Stimulated activated CD4-positive, alpha-beta T cell treated with anti-CD3 and anti-CD28 coated beads, Interleukin-2, amount 100 ng/mL, for 4 hours (primary cell): ENCODE measurements at regions not wholly inside any gene's neighbourhood (a gene's known extent, or its start where the extent isn't known, plus 50 kb on each side); places are given as distances from the start of the nearest gene placed in this dataset.

ENCODE experiments used
- DNase-seq: peaks from one replicate; pipeline ENCODE4 v3.0.0-alpha.2; 2020; ENCODE audit warnings: low read depth

DNA sequence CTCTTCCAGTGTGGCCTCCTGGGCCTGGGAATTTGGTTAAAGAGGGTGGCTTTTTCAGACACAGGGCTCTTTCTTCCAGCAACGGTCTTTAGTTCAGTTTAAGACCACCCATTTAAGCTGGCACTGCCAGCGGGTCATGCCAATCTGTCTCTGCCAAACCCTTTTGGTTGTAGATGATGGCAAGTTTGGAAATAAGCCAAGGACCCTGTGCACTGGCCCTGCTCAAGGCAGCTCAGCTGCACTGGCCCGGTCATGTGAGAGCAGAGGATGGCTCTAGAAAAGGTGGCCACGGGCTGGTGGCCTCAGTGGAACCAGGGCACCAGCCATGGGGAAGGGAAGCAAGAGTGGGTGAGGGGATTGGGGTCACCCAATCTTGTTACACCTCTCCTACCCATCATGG is 294.1 kb downstream of the GLRX3 start:
- DNase-seq = no peak

DNA sequence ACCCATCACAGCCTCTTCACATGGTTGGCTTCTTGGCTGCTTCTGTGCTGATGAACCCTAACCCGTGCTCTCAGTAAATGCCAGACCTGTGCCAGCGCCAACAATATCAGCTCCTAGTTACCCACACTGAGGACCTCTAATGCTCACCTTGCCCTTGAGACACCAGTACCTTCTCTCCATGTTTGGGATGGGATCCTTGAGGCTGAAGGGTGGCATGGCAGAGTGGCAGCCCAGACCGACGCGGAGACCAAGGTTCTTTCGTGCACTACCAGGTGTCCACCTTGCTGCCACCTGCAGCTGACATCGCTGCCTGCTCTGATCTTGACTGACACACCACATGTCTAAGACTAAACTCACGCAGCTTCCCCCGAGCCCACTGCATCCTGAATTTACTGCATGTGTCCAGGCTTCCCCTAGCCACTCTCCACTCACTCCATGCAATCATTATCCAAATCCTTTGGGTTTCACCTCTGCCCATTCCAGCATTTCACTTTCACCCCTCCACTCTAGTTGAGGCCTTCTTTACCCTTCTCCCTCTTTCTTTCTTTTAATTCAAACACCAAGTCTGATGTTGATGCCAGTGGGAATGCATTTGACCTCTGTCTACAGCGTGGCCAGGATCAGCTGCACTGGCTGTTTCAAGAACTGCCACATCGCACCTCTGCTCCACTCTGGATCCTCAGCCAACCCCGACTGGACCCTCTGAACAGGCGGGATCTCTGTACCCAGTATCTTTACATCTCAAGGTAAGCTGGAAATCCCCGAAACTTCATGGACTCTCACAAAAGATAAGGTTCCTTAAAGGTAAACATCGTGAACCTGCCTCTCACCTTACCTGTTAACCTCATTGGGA is 294.9 kb downstream of the GLRX3 start:
- DNase-seq = no peak

DNA sequence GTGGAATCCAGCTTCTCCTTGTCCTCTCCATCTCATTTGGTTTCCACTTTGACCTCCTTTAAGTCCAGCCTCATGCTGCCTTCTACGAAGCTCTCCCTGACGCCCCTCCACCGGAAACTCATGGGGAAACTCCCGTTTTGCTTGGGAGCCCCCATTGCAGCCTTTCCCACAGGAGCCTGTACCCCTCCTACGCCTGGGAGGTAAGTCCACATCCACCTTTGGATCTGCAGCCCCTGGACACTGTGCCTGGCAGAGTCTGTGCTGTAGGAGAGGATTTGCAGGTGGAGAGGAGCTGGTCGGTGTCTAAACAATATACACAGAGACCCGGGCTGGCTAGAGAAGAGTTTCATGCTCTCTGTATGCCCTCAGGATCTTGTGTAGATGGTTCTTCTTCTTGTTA is 296.1 kb downstream of the GLRX3 start:
- no peak for DNase-seq

DNA sequence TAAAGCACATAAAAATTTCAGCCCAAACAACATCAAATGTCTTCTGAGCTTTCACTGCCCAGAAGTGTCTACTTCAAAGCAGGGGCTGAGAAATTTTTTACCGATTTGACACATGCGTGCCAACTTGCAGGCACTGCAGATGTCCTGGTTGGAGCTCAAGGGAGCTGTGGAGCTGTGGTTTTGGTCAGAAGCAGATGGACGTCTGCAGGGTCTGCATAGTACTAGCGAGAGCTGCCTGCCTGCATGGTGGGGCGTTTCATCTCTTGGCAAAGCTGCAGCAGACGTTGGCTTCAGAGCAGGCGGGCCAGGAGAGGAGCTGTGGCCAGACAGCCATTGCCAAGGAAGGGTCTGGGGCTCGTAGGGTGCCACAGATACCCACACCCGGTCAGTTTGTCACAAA is 296.7 kb downstream of the GLRX3 start:
- no peak for DNase-seq

DNA sequence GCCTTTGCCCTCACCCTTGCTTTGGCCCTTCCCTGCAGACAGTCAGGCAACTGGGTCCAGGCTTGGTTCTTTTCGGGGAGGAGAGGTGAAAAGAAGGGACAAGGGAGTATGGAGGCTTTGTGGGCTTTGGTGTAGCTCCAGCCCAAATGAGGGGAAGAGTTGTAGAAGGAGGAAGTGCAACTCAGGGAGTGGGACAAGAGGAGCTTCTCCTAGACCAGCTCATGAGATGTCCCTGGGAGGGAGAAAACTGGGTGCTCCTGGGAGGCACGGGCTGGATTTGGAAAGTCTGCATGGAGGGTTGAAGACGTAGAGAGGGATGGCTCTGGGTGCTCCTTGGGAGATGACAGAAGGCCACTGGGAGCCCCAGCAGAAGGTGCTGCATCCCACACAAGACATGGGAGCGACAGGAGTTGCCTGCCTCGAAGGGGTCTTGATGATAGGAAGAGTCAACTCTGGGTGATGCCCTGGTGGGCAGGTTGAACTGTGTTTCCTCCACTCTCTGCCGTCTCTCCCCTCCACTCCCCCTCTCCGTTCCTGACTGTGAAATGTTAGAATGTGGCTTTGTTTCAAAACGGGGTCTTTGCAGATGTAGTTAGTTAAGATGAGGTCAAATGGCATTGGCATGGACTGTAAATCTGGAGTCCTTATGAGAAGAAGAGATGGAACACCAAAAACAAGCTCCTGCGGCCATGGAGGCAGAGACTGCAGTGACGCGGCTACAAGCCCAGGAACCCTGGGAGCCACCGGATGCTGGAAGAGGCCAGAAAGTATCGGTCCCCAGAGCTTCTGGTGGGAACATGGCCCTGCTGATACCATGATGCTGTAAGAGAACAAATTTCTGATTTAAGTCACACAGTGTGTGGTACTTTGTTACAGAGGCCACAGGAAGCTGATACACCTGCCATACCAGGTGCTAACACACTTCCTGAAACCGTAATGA is 298.5 kb downstream of the GLRX3 start:
- DNase-seq = no peak

DNA sequence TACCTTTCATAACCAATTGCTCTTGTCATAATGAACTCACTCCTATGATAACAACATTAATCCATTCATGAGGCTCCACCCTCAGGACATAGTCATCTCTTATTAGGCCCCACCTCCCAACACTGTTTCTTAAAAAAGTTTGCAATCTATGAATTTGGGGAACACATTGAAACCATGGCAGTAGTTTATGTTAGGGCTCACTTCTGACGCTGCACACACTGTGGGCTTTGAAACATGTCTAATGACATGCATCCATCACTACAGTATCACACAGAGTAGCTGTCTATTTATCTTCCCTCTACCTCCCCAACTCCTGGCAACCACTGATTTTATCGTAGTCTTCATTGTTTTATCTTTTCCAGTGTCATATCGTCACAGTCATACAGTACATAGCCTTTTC is 299.8 kb downstream of the GLRX3 start:
- no peak for DNase-seq

DNA sequence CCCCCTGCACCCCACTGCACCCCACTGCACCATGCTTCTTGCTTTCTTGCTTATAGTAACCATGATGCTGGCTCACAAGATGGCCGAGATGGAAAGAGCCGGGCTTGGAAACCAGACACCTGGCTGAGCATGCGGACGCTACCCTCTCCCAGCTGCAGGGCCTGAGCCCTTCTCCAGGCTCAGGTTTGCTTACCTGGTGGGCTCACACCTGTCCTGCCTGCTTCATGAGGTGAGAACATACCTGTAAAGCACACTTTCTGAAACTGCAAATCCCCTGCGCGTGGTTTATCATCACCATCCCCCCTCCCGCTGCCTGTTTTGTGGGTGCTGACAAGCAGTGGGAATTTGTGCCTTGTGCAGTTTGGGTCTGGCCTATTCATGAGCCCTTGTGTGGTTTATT is 302.7 kb downstream of the GLRX3 start:
- DNase-seq = no peak

DNA sequence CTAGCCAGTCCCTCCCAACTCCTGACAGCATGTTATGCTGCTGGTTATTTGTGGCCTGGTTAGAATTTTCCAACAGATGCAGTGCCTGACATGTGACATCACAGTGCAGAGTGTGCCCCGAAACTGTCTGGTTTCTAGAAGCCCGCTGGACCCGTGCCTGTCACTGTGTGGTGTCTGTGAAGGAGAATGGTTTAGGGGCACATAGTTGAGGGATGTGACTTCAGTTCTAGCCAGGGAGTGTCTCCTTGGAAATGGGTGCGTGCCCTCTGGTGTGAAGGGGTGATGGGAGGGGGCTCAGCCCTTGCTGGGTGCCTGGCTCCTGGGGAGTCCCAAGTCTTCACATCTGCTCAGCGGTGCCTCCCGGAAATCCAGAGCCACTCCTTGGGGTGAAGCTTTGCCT is 303.6 kb downstream of the GLRX3 start:
- no peak for DNase-seq

DNA sequence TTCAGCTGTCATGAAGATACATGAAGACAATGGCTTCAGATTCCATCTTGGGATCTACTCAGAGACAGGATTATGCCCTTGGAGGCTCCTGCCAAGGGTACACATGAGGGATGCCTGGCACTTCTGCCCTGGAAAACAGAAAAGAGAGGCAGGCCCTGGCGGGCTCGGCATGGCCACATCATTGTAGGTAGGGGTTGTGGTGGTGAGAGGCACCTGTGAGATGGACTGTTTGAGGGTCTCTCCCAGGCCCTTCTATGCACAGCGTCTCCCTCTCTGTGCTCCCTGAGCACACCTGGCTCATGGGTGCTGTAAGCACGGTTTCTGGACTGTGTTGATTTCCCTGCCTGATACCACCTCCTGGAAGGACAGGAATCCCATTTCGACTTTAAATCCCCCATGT is 304.3 kb downstream of the GLRX3 start:
- DNase-seq = no peak

DNA sequence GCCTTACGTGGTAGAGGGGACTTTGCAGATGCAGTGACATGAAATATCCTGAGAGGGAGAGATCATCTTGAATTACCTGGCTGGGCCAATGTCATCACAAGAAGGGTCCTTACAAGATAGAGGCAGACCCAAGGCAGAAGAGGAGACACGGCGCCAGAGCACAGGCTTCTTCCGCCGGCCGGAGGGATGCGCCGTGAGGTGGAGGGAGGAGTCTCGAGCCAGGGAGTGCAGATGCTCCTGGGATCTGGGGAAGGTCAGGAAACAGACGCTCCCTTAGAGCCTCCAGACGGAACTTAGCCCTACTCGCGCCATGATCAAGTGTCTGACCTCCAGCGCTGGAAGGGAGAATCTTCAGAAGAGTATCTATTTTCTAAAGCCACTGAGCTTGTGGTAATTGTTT is 304.8 kb downstream of the GLRX3 start:
- DNase-seq = no peak

DNA sequence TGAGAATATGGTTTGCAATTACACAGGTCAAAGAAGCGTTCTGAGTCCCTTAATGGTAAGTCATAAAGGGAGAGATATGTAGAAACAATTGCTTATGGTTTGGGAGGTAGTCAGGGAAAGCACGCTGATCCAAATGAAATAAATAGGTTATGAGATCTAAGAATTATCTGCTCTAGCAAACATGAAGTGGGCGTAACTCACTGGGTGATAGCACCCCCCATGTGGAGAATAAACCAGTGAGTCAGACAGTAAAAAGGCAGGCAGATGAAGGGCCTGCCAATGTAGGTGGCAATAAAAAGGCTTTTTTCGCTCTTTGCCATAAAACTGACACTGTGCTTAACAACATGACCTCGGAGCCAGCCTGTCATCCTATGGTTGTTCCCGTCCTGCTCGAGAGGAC is 306.9 kb downstream of the GLRX3 start:
- no peak for DNase-seq

DNA sequence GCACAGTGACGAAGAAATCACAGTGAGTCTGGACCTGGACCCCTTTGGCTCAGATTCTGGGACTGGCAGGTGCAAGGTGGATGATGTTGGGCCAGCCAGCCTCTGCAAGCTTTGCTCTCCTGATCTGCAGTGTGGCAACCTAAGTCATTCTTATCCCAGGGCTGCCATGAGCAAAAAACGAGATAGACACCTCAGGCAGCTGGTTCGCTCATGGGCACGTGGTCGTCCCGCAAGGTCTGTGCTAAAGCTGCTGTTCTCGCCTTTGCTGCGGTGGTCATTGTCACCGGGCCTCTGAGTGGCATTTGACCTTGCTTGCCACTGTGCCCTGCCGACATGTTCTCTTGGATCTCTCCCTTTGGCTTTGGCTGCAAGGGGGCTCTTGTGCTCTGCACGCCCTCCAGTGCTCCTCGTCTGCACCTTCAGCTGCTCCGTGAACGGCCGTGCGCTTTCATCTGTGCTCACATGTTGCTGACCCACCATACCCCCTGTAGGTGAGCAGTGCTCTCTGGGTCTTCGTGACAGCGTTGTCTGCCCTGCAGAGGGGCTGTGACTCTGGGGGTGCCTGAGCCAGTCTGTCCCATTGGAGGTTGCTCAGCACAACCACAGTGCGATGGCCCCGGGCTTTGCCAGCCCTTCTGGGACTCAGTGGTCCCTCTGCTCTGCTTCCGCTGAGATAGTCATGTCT is 317.0 kb downstream of the GLRX3 start:
- DNase-seq = no peak

DNA sequence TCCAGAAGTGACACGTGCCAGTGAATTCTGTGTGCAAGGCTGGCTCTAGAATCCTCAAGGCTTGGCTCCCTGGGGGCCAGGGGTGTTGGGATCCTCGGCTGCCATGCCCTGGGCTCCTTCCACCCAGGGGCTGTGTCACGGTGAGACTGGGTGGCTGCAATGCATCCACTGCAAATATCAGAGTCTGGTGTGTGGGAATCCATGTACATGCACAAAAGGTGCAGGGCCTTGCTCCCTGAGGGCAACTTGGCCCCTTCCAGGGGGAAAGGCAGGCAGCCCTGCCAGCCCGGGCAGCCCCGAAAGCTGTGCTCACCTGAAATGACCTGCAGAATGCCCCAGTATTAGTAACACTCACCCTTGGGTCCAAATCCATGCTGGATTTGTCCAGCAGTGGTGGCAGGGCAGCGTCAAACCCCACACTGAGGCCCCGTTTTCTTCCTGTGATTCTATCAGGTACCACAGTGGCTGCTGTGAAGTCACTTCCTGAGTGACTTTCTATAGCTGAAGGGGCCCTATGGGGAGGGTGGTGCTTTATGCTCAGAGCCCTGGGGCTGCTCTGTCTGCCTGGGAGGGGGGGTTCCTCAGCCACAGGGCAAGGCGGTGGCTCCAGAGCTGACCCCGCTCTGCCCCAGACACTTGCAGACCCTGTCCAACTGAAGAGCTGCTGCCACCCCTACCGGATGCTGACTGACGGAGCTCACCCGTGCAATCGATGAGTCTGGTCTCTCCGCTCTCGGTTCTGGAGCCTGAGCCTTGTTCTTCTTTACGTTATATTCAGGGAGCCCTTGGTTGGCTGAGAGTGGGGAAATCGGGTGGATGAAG is 317.7 kb downstream of the GLRX3 start:
- DNase-seq = no peak

DNA sequence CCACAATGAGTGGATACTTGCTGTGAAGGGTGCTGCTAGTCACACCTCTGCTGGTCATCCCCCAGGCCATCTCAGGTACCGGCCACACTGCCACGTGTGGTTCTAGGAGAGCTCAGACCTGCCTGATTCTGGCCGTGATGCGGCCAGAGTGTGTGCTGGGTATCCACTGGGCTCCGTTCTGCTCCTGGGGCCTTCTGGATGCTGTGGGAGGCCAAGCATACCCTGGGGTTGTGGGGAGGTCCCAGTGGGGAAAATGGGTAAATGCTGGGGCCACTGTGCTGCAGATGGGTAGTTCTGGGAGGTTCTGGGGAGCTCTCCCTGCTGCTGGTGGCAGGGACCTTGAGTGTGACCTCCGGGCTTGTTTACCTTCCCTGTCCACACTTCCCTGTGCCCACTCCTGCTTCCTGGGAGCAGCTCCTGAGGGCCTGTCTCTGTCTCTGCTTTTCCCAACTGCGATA is 318.4 kb downstream of the GLRX3 start:
- DNase-seq = no peak

DNA sequence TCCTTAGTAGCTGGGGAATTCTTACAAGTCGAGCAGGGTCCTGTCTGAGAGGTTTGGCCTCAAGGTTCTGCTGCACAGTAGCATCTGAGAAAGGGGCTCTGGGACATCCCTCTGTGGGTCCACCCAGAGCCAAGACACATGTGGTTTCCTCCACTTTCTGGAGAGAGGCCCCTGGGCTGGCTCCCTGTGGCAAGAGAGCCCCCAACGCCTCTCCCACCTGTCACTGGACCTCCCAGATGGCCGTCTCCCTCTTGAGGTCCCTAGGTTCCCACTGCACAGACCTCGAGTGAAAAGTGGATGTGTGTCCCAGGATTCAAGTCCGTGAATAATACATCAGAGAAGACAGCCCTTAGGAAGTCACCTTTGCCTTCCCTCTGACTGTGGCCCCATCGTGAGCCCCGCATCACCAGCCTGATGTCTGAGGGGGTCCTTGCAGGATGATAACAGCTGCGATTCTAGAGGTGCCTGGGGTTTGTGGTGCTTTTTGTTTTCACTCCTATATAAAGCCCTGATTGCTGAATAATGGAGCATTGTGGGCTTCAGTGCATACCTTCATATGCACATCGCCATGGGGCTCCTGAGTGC is 319.0 kb downstream of the GLRX3 start:
- DNase-seq = no peak

DNA sequence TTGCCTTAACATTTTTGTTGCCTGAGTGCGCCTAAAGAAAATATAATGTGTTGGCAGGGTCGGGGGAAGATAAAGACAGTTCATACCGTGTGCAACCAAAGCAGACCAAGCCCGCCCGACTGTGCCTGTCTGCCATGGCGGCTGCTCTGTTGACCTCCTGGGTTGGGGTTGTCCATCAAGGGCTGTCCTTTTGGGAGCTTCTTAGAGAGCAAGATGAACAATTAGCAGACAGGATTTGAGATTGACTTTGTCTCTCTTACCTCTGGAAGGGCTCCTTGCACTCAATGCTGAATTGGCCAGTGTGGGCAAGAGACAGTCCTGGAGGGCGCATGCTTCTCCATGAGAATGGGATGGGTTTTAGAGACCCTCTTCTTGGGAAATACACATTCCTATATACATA is 319.6 kb downstream of the GLRX3 start:
- DNase-seq = no peak

DNA sequence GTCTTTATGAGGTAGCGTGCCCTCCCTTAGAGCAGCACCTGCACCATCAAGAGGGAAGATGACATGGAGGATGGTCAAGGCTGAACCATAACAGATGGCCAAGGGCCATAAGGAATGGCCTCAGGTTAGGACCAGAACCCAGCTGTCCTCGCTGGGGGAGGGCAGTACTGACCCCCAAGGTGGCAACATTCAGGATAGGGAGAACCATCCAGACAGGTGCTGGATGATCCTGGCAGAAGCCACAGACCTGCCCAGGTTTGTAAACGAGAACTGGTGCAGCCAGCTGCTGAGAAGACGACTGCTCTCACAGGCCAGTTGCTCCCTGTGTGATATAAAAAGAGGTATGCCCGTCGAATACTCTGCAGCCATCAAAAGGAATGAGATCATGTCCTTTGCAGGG is 320.4 kb downstream of the GLRX3 start:
- no peak for DNase-seq

DNA sequence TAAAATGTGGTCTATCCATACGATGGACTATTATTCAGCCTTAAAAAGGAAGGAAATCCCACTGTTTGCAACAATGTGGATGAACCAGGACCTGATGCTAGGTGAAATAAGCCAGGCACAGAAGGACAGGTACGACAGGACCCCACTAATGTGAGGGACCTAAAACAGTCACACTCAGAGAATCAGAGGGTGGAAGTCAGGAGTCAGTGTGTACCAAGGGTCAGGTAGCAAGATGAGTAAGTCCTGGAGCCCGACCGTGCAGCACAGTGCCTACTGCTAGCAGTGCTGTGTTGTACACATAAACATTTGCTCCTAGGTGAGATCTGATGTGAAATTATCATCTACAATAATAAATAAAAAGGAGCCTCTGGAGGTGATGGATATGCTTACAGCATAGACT is 322.3 kb downstream of the GLRX3 start:
- no peak for DNase-seq

DNA sequence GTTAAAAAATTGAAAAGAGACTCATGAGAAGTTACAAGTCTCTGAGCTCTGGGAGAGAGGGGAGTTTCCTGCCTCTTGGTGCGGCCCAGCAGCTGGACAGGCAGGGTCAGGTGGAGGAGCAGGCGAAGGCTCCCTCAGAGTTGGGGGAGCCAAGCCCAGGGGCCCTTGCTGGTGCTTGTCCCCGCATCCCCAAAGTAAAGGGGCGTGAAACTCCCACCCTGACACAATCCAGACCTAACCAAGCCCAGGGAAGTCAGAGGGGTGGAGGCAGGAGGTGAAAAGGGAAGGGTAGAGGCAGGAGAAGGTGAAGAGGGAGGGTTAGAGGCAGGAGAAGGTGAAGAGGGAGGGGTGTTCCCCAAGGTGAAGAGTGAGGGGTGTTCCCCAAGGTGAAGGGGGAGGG is 322.8 kb downstream of the GLRX3 start:
- DNase-seq = no peak

DNA sequence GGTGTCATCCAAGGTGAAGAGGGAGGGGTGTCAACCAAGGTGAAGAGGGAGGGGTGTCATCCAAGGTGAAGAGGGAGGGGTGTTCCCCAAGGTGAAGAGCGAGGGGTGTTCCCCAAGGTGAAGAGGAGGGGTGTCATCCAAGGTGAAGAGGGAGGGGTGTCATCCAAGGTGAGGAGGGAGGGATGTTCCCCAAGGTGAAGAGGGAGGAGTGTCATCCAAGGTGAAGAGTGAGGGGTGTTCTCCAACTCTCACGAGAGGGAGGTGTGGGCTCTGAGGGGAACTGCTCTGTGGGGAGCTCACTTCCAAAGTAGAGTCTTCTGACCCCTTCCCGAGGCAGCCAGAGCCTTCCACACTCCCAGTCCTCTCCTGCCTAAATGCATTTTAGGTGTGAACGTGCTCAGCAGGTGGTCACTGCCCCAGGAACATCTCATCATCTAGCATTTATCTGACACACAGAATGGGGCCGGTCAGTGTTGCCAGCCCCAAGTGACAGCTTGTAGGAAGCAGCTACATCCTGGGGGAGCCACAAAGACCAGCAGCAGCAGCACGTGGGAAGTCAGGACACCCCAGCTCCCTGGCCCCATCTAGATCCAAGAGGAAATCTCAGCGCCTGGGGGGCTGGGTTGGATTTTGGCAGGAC is 323.8 kb downstream of the GLRX3 start:
- DNase-seq = no peak

DNA sequence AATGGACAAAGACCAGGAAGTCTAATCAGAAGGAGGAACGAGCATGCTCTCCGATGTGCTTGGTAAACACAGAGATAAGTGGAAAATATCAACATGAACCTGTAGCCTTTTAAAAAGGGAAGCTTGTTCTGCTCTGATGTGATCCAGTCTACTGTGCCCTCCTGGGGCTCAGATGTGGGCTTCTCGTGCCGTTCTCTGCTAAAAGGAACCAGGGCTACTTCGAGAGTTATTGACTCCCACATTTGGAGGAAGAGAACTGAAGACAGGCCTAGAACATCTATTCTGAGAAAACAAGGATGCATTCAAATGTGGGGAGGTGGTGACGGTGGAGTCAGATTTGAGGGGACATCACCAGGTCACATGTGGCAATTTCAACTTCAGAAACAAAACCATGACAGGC is 325.4 kb downstream of the GLRX3 start:
- no peak for DNase-seq
